Mesothelial cell of epicardium (in vitro differentiated cells): ENCODE measurements at regions not wholly inside any gene's neighbourhood (a gene's known extent, or its start where the extent isn't known, plus 50 kb on each side); places are given as distances from the start of the nearest gene placed in this dataset.

Experiments
- DNase-seq, 2 experiments: peaks; one replicate each; pipeline ENCODE4 v3.0.0; 2021; ENCODE audit warnings: low spot score in 2 of 2; ENCODE audit not compliant: unreplicated experiment in 2 of 2
- H3K27ac Mint-ChIP-seq: 2 replicates; pipeline ENCODE4 v1.8.0; 2021; ENCODE audit warnings: mixed read lengths
- H3K27me3 Mint-ChIP-seq: 2 replicates; pipeline ENCODE4 v1.8.0; 2021; ENCODE audit warnings: low read depth, mixed read lengths
- H3K36me3 Mint-ChIP-seq: 2 replicates; pipeline ENCODE4 v1.8.0; 2021; ENCODE audit warnings: mixed read lengths
- H3K4me1 Mint-ChIP-seq: 2 replicates; pipeline ENCODE4 v1.8.0; 2021; ENCODE audit warnings: mixed read lengths
- H3K4me3 Mint-ChIP-seq: 2 replicates; pipeline ENCODE4 v1.8.0; 2021; ENCODE audit warnings: mild to moderate bottlenecking, moderate library complexity, mixed read lengths
- H3K9me3 Mint-ChIP-seq: 2 replicates; pipeline ENCODE4 v1.8.0; 2021; ENCODE audit warnings: mixed read lengths
- TF ChIP-seq, protein P1 (sequence below): fragments of 200-600 bp; sonication (generic); IDR thresholded peaks from one replicate; pipeline ENCODE4 v1.5.0; 2021; ENCODE audit warnings: antibody characterized with exemption; ENCODE audit not compliant: unreplicated experiment

DNA sequence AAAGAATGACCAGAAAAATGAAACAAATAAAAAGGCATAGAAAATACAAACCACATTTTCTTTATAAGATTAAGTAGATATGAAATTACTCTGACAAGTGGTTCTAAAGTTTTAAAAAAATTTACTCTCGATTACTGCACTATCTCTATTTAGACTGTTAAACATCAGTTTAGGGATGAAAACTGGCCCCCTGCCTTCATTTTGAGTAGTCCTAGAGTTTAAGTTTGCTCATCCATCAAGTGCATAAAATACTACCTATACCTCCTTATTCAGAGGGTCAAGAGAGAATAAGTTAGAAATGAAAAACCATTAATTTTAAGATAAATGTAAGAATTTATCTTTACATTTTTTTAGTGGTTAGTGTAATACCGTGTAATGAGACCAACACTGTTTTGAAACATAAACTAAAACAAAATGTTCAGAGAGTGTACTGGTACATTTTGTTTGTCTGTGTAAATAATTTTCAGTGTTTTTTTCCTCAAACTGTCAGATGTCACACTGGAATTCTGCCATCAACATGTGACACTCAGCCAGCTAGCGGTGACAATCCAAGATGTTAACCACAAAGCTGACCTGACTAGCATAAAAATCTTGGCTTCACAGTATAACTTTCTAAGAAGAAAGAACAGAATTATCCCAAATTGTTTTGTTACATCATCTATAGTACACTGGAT, 184.8 kb upstream of the PCDH20 start:
- Mint-ChIP-seq H3K27me3 (no peaks in the 10 kb centered on the region), H3K4me3 (no peak overlapping the region), H3K9me3 (no peaks in the 10 kb centered on the region), H3K36me3 (no peaks in the 10 kb centered on the region), H3K4me1 (no peaks in the 10 kb centered on the region), H3K27ac (no peak overlapping the region)
- TF ChIP-seq, protein P1, sequence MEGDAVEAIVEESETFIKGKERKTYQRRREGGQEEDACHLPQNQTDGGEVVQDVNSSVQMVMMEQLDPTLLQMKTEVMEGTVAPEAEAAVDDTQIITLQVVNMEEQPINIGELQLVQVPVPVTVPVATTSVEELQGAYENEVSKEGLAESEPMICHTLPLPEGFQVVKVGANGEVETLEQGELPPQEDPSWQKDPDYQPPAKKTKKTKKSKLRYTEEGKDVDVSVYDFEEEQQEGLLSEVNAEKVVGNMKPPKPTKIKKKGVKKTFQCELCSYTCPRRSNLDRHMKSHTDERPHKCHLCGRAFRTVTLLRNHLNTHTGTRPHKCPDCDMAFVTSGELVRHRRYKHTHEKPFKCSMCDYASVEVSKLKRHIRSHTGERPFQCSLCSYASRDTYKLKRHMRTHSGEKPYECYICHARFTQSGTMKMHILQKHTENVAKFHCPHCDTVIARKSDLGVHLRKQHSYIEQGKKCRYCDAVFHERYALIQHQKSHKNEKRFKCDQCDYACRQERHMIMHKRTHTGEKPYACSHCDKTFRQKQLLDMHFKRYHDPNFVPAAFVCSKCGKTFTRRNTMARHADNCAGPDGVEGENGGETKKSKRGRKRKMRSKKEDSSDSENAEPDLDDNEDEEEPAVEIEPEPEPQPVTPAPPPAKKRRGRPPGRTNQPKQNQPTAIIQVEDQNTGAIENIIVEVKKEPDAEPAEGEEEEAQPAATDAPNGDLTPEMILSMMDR = no peak
- no peak for DNase-seq

DNA sequence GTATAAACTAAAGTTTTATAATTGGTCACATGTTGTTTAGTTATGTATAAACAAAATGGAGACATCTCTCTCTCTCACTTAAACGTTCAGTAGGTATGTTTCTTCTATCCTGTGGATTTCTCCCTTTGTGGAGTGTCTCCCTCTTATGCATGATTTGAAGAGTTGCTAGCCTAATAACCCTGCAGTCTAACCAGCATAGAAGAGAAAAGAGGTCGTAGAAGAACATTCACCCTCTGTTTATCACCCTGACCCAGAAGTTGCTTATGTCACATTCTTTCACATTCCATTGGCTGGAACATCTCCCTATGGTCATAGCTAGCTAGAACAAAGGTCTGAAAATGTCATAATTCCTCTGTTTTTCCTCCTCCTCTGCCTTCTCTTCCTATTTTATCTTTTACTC, 176.8 kb upstream of the PCDH20 start:
- Mint-ChIP-seq H3K9me3 (no peaks in the 10 kb centered on the region), H3K4me1 (no peaks in the 10 kb centered on the region)

DNA sequence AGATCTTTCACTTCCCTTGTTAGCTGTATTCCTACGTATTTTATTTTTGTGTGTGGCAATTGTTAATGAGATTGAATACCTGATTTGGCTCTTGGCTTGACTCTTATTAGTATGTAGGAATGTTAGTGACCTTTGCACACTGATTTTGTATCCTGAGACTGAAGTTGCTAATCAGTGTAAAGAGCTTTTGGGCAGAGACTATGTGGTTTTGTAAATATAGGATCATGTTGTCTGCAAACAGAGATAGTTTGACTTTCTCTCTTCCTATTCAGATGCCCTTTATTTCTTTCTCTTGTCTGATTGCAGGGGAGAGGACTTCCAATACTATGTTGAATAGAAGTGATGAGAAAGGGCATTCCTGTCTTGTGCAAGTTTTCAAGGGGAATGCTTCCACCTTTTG, 160.3 kb upstream of the PCDH20 start:
- H3K4me3 Mint-ChIP-seq = no peak overlapping the region
- TF ChIP-seq, protein P1 = no peak
- H3K27me3 Mint-ChIP-seq = peaks cover 3% of the 10 kb centered on the region
- no peaks in the 10 kb centered on the region for H3K4me1 Mint-ChIP-seq
- DNase-seq = no peak
- no peaks in the 10 kb centered on the region for H3K36me3 Mint-ChIP-seq
- H3K27ac Mint-ChIP-seq = no peak overlapping the region
- peaks cover 13% of the 10 kb centered on the region for H3K9me3 Mint-ChIP-seq

More for the DNA sequence above, 176.8 kb upstream of the PCDH20 start:
- no peak overlapping the region for H3K4me3 Mint-ChIP-seq
- DNase-seq = no peak
- no peaks in the 10 kb centered on the region for H3K27me3 Mint-ChIP-seq
- no peaks in the 10 kb centered on the region for H3K36me3 Mint-ChIP-seq
- H3K27ac Mint-ChIP-seq = no peak overlapping the region
- TF ChIP-seq, protein P1 = no peak

DNA sequence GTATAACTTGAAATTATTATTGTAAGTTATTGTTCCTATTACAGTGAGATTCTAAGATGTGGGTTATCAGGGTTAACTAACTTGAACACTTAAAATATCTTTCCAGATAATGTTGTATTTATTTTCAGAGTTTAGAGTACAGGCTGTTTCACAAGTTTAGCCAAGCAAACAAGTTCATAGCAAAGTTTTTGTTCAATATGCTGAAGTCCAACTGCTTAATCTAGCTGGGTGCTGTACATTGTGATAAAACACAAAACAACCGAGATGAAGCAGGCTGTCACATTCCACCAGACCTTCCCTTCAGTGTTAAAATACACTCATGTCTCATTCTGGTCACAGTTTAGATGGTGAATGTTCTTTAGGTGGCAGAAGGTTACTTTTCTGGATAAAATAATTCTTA, 148.0 kb upstream of the PCDH20 start:
- TF ChIP-seq, protein P1 = no peak

DNA sequence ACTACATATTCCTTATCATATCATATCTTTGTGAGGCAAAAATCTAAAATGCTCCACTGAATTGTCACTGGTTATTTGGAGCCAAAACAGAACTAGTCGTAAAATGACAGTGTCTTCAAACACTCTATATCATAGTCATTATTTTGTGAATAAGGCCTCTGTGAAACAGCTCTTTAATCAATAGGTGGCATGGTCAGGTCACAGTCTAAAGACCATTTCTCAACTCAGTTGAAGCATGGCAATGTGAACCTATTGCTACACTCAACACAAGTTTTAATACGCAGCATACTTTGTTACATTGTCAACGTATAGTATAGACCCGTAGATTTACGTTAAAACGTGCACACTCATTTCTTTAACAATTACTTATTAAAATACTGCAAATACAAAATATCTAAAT, 131.3 kb upstream of the PCDH20 start:
- no peak for DNase-seq
- Mint-ChIP-seq H3K27me3 (no peaks in the 10 kb centered on the region), H3K4me3 (no peak overlapping the region), H3K27ac (no peak overlapping the region), H3K9me3 (no peaks in the 10 kb centered on the region), H3K36me3 (no peaks in the 10 kb centered on the region), H3K4me1 (peaks cover 13% of the 10 kb centered on the region)
- TF ChIP-seq, protein P1 = no peak

More for the DNA sequence above, 148.0 kb upstream of the PCDH20 start:
- no peaks in the 10 kb centered on the region for H3K4me1 Mint-ChIP-seq
- H3K9me3 Mint-ChIP-seq = peaks cover 3% of the 10 kb centered on the region
- no peak overlapping the region for H3K4me3 Mint-ChIP-seq
- no peak for DNase-seq
- no peak overlapping the region for H3K27ac Mint-ChIP-seq
- H3K36me3 Mint-ChIP-seq = no peaks in the 10 kb centered on the region
- H3K27me3 Mint-ChIP-seq = no peaks in the 10 kb centered on the region
